ENCODE measurements at regions not wholly inside any gene's neighbourhood (a gene's known extent, or its start where the extent isn't known, plus 50 kb on each side); places are given as distances from the start of the nearest gene placed in this dataset.

DNA sequence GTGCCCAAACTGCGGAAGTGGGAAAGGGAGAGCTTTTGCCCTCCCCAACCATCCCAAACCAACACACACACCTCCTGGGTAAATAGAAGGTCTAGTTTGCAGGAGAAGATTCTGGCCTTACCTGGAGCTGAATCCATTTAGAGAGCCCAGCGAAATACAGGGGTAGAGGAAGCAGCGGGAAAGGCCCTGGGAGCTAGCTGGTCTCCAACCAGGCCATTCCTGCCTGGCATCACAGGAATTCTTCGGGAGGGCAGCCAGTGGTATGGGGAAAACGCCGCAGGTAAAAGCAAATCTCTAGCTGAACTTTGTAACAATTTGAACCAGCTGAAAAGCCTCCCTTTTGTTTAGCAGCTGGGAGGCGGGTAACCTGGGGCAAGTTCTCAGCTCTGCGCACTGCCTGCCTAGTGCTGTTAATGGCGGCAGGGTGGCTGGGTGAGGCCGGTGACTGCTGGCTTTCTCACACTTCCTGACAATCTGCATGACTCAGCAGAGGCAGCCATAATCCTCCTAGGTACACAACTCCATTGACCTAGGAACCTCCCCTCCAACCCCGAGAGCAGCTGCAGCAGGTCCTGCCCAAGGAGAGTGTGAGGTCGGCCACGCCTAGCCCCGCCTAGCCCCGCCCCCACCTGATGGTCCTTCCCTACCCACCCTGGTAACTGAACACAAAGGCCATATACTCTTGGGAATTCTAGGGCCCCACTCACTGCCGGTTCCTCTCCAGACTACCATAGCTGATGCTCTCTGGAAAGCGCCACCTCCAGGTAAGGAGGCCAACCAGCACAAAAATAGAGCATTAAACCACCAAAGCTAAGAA is 483.8 kb upstream of the REG3G start:
- no peak for DNase-seq
- Mint-ChIP-seq H3K36me3 (ENCODE audit: low read depth) (no peaks in the 10 kb centered on the region; the same call in 1 of the 2 replicates), H3K27me3 (ENCODE audit: insufficient read depth) (no peaks in the 10 kb centered on the region; the same call in 1 of the 2 replicates), H3K4me3 (no peak overlapping the region), H3K4me1 (ENCODE audit: low read depth) (no peaks in the 10 kb centered on the region), H3K27ac (no peak overlapping the region), H3K9me3 (peaks cover 59% of the 10 kb centered on the region)
- TF ChIP-seq, protein P1, sequence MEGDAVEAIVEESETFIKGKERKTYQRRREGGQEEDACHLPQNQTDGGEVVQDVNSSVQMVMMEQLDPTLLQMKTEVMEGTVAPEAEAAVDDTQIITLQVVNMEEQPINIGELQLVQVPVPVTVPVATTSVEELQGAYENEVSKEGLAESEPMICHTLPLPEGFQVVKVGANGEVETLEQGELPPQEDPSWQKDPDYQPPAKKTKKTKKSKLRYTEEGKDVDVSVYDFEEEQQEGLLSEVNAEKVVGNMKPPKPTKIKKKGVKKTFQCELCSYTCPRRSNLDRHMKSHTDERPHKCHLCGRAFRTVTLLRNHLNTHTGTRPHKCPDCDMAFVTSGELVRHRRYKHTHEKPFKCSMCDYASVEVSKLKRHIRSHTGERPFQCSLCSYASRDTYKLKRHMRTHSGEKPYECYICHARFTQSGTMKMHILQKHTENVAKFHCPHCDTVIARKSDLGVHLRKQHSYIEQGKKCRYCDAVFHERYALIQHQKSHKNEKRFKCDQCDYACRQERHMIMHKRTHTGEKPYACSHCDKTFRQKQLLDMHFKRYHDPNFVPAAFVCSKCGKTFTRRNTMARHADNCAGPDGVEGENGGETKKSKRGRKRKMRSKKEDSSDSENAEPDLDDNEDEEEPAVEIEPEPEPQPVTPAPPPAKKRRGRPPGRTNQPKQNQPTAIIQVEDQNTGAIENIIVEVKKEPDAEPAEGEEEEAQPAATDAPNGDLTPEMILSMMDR (IDR thresholded peaks at IDR 0.05), result no peak

DNA sequence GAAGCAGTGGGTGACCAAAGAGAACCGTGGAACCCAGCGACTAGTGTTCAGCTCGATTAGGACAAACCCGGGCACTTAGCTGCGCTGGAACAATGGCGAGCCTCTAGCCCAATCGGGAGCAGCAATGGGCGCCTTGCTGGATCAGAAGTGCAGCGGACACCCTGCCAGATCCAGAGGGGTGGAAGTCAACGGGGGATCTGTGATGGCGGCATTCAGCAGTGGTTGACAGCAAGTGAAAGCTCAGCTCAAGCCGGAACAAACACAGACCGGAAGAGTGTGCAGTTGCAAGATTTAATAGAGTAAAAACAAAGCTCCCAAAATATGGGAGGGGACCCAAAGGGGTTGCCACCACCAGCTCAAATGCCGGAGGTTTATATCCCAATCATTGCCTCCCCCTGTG is 478.7 kb upstream of the REG3G start:
- no peak overlapping the region for H3K4me3 Mint-ChIP-seq

DNA sequence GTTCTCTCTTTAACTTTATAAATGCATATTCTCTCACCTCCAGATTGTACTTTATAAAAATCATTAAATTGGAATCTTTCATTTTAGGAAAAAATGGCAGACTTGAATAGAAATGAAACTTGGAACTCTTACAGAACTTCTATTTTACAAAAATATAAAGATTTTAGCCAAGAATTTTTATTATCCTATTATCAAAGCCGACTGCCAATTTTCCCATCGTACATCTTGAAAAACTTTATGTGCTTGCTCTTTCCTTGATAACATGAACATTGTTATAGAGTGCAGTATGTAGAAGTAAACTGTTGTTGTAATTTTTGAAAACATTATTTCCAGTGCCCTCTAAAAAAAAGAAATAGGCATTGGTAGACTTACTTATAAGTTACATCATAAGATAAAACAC is 475.7 kb upstream of the REG3G start:
- H3K27ac Mint-ChIP-seq, result no peak overlapping the region
- DNase-seq, result no peak
- no peaks in the 10 kb centered on the region for H3K4me1 Mint-ChIP-seq (ENCODE audit: low read depth)
- no peaks in the 10 kb centered on the region for H3K27me3 Mint-ChIP-seq (ENCODE audit: insufficient read depth)
- peaks cover 39% of the 10 kb centered on the region for H3K9me3 Mint-ChIP-seq
- TF ChIP-seq, protein P1 (IDR thresholded peaks at IDR 0.05), result no peak
- H3K4me3 Mint-ChIP-seq, result no peak overlapping the region
- no peaks in the 10 kb centered on the region; the same call in 1 of the 2 replicates for H3K36me3 Mint-ChIP-seq (ENCODE audit: low read depth)

More for the DNA sequence above, 478.7 kb upstream of the REG3G start:
- DNase-seq, result no peak
- TF ChIP-seq, protein P1 (IDR thresholded peaks at IDR 0.05), result no peak
- no peaks in the 10 kb centered on the region for H3K27me3 Mint-ChIP-seq (ENCODE audit: insufficient read depth)
- H3K9me3 Mint-ChIP-seq, result peaks cover 47% of the 10 kb centered on the region
- no peak overlapping the region for H3K27ac Mint-ChIP-seq
- H3K4me1 Mint-ChIP-seq (ENCODE audit: low read depth), result no peaks in the 10 kb centered on the region
- no peaks in the 10 kb centered on the region; the same call in 1 of the 2 replicates for H3K36me3 Mint-ChIP-seq (ENCODE audit: low read depth)

DNA sequence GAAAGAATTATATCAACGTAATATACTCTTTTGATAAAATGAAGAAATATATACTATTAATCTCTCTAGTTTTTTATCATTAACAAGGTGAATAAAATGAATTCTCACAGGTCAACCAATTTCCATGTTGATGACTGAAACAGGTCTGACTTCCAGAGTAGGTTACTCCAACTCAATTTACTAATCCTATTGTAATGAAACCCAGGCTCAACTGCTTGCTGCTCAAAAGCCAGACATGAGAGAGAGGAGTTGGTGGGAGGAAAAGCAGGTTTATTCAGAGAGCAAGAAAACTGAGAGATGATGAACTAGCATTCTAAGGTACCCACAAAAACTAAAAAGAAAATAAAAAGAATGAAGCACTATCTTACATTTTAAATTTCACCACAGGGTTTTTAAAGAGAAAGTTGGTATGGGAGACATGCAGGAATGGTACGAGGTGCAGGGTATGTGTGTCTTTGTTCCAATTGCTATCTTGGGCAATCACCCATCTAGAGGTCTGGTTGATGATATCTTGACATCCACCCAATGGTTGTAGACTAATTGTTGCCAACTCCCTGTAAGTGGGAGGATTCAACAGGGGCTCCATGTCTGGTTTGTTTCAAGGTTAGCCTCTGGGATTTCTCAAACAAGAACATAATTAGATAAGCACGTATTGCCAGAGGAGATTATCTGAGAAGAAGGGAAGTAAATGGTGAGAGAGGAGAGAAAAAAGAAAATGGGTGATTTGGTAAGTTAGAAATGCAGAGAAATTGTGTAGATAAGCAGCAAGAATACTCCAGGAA is 471.4 kb upstream of the REG3G start:
- no peaks in the 10 kb centered on the region for H3K36me3 Mint-ChIP-seq (ENCODE audit: low read depth)
- no peak overlapping the region for H3K27ac Mint-ChIP-seq
- no peak for DNase-seq
- no peaks in the 10 kb centered on the region for H3K4me1 Mint-ChIP-seq (ENCODE audit: low read depth)
- TF ChIP-seq, protein P1 (IDR thresholded peaks at IDR 0.05), result no peak
- H3K9me3 Mint-ChIP-seq, result peaks cover 24% of the 10 kb centered on the region
- no peak overlapping the region for H3K4me3 Mint-ChIP-seq
- H3K27me3 Mint-ChIP-seq (ENCODE audit: insufficient read depth), result no peaks in the 10 kb centered on the region

DNA sequence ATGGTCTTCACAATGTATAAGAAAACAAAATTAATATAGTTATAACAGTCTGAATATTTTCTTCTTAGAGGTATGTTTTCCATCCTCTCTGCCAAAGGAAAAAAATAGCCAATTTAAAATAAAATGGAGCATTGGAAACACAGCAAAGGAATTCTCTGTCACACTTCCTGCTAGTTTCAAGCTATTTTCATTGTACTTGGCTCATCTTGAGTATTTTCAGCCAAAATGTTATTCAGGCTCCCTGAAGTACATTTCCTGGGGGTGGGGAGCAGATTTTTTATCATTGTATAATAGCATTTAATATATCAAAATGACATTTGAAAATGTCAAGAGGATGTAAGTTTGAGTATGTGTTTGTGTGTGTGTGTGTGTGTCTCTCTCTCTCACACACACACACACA is 463.6 kb upstream of the REG3G start:
- no peaks in the 10 kb centered on the region for H3K36me3 Mint-ChIP-seq (ENCODE audit: low read depth)
- no peak overlapping the region for H3K4me3 Mint-ChIP-seq
- H3K27me3 Mint-ChIP-seq (ENCODE audit: insufficient read depth), result no peaks in the 10 kb centered on the region
- DNase-seq, result no peak
- H3K27ac Mint-ChIP-seq, result no peak overlapping the region
- no peaks in the 10 kb centered on the region for H3K4me1 Mint-ChIP-seq (ENCODE audit: low read depth)
- TF ChIP-seq, protein P1 (IDR thresholded peaks at IDR 0.05), result no peak
- H3K9me3 Mint-ChIP-seq, result peaks cover 9% of the 10 kb centered on the region

Data from HFFc6 (cell line).